SJCRH30 (cell line): ENCODE measurements at regions not wholly inside any gene's neighbourhood (a gene's known extent, or its start where the extent isn't known, plus 50 kb on each side); places are given as distances from the start of the nearest gene placed in this dataset.
"Not testable (repeated sequence)": the region's sequence is repeated elsewhere in the genome, so short reads cannot be mapped to it uniquely, and the experiment has no call there.

Source experiments
- DNase-seq, 2 experiments: peaks; one replicate each; pipeline ENCODE4 v3.0.0-alpha.2; 2015 to 2020
- H3K27ac ChIP-seq: fragments of 250-450 bp; sonication (Bioruptor Pico); 2 replicates; pipeline ENCODE4 v1.5.1; 2020; ENCODE audit warnings: mild to moderate bottlenecking, moderate library complexity
- H3K27me3 ChIP-seq: fragments of 250-450 bp; sonication (Bioruptor Pico); 2 replicates; pipeline ENCODE4 v1.5.1; 2020; ENCODE audit warnings: mild to moderate bottlenecking, moderate library complexity
- H3K36me3 ChIP-seq: fragments of 250-450 bp; sonication (Bioruptor Pico); 2 replicates; pipeline ENCODE4 v1.5.1; 2020; ENCODE audit warnings: mild to moderate bottlenecking, moderate library complexity
- H3K4me1 ChIP-seq: fragments of 250-450 bp; sonication (Bioruptor Pico); 2 replicates; pipeline ENCODE4 v1.5.1; 2020; ENCODE audit warnings: mild to moderate bottlenecking, moderate library complexity
- H3K4me3 ChIP-seq: fragments of 250-450 bp; sonication (Bioruptor Pico); 2 replicates; pipeline ENCODE4 v1.5.1; 2020; ENCODE audit warnings: mild to moderate bottlenecking, moderate library complexity
- H3K9me3 ChIP-seq: fragments of 250-450 bp; sonication (Bioruptor Pico); replicated peaks from 2 replicates; pipeline ENCODE4 v1.5.1; 2020; ENCODE audit warnings: mild to moderate bottlenecking, moderate library complexity

DNA sequence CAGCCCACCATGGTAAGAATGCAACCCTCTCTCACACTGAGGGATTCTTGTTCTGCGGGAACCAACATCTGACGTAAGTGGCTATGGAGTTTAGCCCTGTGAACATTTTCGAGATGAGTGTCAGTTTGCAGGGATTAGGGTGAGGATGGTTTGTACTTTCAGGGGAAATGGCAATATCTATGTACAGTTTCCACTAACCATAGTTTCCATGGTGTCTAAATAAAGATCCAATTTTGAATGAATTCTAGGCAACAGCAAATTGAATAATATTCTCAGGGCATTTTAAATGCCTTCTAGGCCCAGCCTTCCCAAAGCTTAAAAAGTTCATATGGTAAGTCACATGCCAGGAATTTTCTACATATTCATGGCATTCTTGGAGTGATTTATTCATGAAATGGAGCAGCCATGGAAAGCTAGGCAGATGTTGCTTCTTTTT, 105.4 kb upstream of the MMADHC start:
- Histone ChIP-seq H3K27ac (peak overlapping the region; percentile 55), H3K4me1 (peaks cover 18% of the 10 kb centered on the region), H3K27me3 (no peaks in the 10 kb centered on the region), H3K9me3 (0 out of 2 replicates have a peak, but pooled peaks cover 4% of the 10 kb centered on the region), H3K4me3 (no peak overlapping the region), H3K36me3 (no peaks in the 10 kb centered on the region)
- peak; percentile 44 to 64 for DNase-seq

GRCh38 chr2:149690825-149691224, 103.2 kb upstream of the MMADHC start:
- H3K4me1 ChIP-seq: peaks cover 18% of the 10 kb centered on the region
- no peaks in the 10 kb centered on the region for H3K27me3 ChIP-seq
- H3K27ac ChIP-seq: no peak overlapping the region
- no peaks in the 10 kb centered on the region for H3K36me3 ChIP-seq
- 0 out of 2 replicates have a peak, but pooled peaks cover 4% of the 10 kb centered on the region for H3K9me3 ChIP-seq
- H3K4me3 ChIP-seq: no peak overlapping the region
- no peak for DNase-seq

GRCh38 chr2:149687052-149687427, 99.5 kb upstream of the MMADHC start:
- Histone ChIP-seq H3K4me3 (no peak overlapping the region), H3K27me3 (no peaks in the 10 kb centered on the region), H3K36me3 (no peaks in the 10 kb centered on the region), H3K9me3 (no peaks in the 10 kb centered on the region), H3K4me1 (no peaks in the 10 kb centered on the region; the same call in 1 of the 2 replicates), H3K27ac (no peak overlapping the region)
- DNase-seq: no peak

DNA sequence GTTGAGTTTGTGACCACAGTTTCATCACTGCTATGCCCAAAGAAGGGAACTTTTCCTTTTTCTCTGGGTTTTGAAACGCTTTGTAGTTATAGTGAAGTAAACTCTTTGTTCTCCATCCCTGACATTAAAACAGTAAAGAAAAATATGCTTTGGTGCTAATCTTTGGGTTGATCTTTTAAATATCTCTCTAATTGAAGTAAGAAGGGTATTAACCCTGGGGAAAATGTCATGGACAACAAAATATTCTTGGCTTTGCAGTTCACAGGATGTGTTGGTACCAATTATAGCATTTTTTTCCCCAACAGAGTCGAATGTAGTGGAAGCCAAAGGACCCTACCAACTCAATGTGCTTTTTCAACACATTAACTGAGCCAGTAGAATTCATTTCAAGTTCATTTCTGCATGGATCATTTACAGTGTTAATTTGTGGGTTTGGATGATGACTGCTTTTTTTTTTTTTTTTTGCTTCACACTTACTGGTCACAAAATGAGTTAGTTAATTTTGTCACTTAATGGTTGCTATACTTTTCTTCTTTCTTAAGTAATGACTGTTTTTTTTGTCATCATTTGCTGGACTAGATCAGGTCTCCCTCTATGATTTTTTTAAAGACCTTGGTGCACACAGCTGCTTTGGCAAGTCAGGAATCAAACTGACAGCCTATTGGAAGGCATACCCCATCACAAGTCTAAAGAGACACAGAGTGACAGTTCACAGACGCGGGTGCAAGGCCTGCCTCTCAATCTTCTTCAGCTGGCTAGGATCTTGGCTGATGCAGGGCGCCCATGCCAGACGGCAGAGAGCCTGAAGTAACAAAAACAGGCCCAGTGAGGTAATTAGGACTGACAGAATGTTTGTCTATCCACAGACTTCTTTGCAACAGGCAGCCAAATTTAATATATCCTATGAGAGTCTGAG, 98.8 kb upstream of the MMADHC start:
- Histone ChIP-seq H3K4me1 (no peaks in the 10 kb centered on the region; the same call in 1 of the 2 replicates), H3K9me3 (no peaks in the 10 kb centered on the region), H3K36me3 (no peaks in the 10 kb centered on the region), H3K4me3 (no peak overlapping the region), H3K27me3 (no peaks in the 10 kb centered on the region), H3K27ac (no peak overlapping the region)
- DNase-seq: peak; percentile 9 to 32

DNA sequence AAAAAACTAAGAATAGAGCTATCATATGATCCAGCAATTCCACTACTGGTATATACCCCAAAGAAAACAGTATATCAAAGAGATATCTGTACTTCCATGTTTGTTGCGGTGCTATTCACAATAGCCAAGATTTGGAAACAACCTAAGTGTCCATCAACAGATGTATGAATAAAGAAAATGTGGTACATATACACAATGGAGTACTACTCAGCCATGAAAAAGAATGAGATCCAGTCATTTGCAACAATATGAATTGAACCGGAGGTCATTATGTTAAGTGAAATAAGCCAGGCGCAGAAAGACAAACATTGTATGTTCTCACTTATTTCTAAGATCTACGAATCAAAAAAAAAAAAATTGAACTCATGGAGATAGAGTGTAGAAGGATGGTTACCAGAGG, 97.8 kb upstream of the MMADHC start:
- H3K4me1 ChIP-seq, H3K9me3 ChIP-seq, H3K27me3 ChIP-seq, H3K4me3 ChIP-seq, H3K27ac ChIP-seq, H3K36me3 ChIP-seq, DNase-seq: not testable (repeated sequence)

GRCh38 chr2:149679286-149679685, 91.7 kb upstream of the MMADHC start:
- Histone ChIP-seq H3K4me3 (no peak overlapping the region), H3K27ac (no peak overlapping the region), H3K4me1 (no peaks in the 10 kb centered on the region), H3K36me3 (no peaks in the 10 kb centered on the region), H3K9me3 (no peaks in the 10 kb centered on the region), H3K27me3 (no peaks in the 10 kb centered on the region)
- DNase-seq: no peak

DNA sequence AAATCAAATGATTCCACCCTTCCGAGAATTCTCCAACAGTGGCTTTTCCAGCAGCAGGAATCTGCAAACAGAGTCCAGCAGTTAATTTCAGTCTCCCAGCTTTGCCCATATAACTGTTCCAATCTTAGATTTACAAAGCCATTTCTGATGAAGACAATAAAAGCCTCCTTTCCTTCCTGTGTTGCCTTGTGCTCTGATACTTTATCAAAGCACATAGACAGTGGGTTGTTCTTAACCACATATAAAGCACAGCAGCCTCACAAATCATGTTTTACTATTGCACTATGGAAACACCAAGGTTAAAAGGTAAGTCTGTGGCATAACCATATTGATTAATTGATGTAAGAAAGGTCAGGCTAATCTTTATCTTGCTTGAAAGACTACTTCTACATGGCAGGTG, 89.8 kb upstream of the MMADHC start:
- Histone ChIP-seq H3K9me3 (no peaks in the 10 kb centered on the region), H3K4me3 (no peak overlapping the region), H3K27ac (no peak overlapping the region), H3K27me3 (no peaks in the 10 kb centered on the region), H3K36me3 (no peaks in the 10 kb centered on the region), H3K4me1 (no peaks in the 10 kb centered on the region)
- DNase-seq: no peak

GRCh38 chr2:149670086-149670485, 82.5 kb upstream of the MMADHC start:
- no peaks in the 10 kb centered on the region for H3K36me3 ChIP-seq
- no peak overlapping the region for H3K27ac ChIP-seq
- DNase-seq: no peak
- peaks cover 7% of the 10 kb centered on the region; the same call in 1 of the 2 replicates for H3K4me1 ChIP-seq
- H3K9me3 ChIP-seq: no peaks in the 10 kb centered on the region
- no peak overlapping the region for H3K4me3 ChIP-seq
- no peaks in the 10 kb centered on the region for H3K27me3 ChIP-seq

GRCh38 chr2:149666809-149667320, 79.3 kb upstream of the MMADHC start:
- Histone ChIP-seq H3K9me3 (0 out of 2 replicates have a peak, but pooled peaks cover 3% of the 10 kb centered on the region), H3K4me1 (peaks cover 12% of the 10 kb centered on the region), H3K36me3 (no peaks in the 10 kb centered on the region), H3K27me3 (no peaks in the 10 kb centered on the region), H3K27ac (no peak overlapping the region), H3K4me3 (no peak overlapping the region)
- no peak for DNase-seq

DNA sequence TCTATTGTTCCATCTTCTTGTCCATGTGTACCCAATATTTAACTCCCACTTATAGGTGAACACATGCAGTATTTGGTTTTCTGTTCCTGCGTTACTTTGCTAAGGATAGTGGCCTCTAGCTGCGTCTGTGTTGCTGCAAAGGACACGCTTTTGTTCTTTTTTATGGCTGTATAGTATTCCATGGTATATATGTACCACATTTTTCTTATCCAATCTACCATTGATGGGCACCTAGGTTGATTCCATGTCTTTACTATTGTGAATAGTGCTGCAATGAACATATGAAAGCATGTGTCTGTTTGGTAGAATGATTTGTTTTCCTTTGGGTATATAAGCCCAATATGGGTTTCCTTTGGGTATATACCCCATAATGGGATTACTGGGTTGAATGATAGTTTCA, 77.3 kb upstream of the MMADHC start:
- Histone ChIP-seq H3K4me1 (peaks cover 19% of the 10 kb centered on the region), H3K27ac (no peak overlapping the region), H3K9me3 (0 out of 2 replicates have a peak, but pooled peaks cover 3% of the 10 kb centered on the region), H3K27me3 (no peaks in the 10 kb centered on the region), H3K4me3 (no peak overlapping the region), H3K36me3 (no peaks in the 10 kb centered on the region)
- no peak for DNase-seq

- H3K4me1 ChIP-seq: peaks cover 17% of the 10 kb centered on the region
- H3K27me3 ChIP-seq: no peaks in the 10 kb centered on the region
- no peaks in the 10 kb centered on the region for H3K36me3 ChIP-seq
- H3K4me3 ChIP-seq: no peak overlapping the region
- no peak for DNase-seq
- H3K9me3 ChIP-seq: 0 out of 2 replicates have a peak, but pooled peaks cover 3% of the 10 kb centered on the region
- no peak overlapping the region for H3K27ac ChIP-seq
These were observed 75.0 kb upstream of the MMADHC start for GRCh38 chr2:149662556-149662955.

DNA sequence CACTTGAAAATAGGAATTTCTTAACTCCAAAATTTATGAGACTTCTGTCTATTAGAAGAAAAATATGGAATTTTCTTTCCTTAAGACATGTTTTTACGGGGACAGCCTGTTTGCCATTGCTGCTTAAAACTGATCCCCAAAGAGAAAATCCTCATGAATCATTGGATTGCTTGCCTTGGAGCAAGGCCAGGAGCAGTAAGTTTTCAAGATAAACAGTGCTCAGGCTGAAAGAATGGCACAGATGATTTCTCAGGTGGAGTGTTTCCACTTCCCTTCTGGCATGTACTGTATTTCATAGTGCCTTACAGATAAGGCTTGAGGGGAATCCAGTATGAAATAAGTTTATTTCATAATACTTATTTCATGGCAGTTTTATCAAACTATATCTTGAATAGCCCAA, 74.3 kb upstream of the MMADHC start:
- H3K27me3 ChIP-seq: no peaks in the 10 kb centered on the region
- H3K36me3 ChIP-seq: no peaks in the 10 kb centered on the region
- 0 out of 2 replicates have a peak, but pooled peaks cover 3% of the 10 kb centered on the region for H3K9me3 ChIP-seq
- no peak overlapping the region for H3K4me3 ChIP-seq
- peaks cover 12% of the 10 kb centered on the region for H3K4me1 ChIP-seq
- H3K27ac ChIP-seq: no peak overlapping the region
- DNase-seq: peak; percentile 21 to 57

DNA sequence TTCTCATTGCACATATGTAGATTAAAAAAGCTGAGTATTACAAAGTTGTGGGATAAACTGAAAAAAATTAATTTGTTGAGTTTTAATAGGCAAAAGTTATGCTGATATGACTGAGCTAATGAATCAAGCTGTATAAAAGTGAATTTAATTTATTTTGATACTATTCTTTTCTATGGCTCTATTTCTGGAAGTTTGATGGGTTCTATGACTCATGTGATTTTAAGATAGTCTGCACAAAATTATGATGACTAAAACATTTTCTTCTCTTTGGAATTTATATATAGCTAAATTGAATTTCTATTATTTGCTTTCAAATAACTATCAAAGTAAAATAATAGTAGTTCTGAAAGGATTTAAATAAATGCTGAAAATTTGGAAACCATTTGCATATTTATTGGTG, 71.0 kb upstream of the MMADHC start:
- no peak overlapping the region for H3K4me3 ChIP-seq
- H3K36me3 ChIP-seq: no peaks in the 10 kb centered on the region
- DNase-seq: no peak
- 0 out of 2 replicates have a peak, but pooled peaks cover 5% of the 10 kb centered on the region for H3K9me3 ChIP-seq
- H3K27ac ChIP-seq: no peak overlapping the region
- H3K4me1 ChIP-seq: peaks cover 12% of the 10 kb centered on the region
- H3K27me3 ChIP-seq: no peaks in the 10 kb centered on the region

DNA sequence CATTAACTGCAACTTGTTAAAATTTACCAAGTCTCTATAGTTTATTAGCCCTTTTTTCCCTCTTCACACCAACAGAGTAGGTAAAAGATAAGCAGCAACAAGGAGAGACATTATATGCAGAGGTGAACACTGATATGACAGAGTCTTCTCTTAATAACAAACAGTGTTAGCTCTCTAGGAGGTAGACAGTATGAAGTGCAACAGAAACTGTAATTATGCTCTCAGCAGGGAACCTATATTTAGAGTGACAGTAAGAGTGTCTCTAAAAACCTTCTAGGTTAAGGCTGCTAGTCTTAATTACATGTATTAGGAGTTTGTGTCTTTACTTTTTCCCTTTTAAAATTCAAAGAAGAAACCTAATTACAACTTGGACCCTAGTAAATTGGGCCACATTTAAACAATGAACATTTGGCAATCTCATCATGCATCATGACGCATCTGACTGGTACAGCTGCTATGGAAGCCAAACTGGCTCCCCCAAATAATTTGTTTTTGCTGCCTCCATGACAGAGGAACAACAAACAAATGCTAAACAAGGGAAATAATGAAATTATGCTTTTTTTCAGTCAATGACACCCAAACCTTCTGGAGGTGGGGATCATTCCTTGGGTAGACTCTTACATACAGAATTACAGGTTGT, 69.9 kb upstream of the MMADHC start:
- Histone ChIP-seq H3K4me1 (peaks cover 12% of the 10 kb centered on the region), H3K27me3 (no peaks in the 10 kb centered on the region), H3K4me3 (no peak overlapping the region), H3K9me3 (0 out of 2 replicates have a peak, but pooled peaks cover 5% of the 10 kb centered on the region), H3K27ac (no peak overlapping the region), H3K36me3 (no peaks in the 10 kb centered on the region)
- DNase-seq: no peak

GRCh38 chr2:149656996-149657395, 69.4 kb upstream of the MMADHC start:
- Histone ChIP-seq H3K4me1 (peaks cover 9% of the 10 kb centered on the region), H3K4me3 (no peak overlapping the region), H3K9me3 (0 out of 2 replicates have a peak, but pooled peaks cover 5% of the 10 kb centered on the region), H3K27me3 (no peaks in the 10 kb centered on the region), H3K27ac (no peak overlapping the region), H3K36me3 (no peaks in the 10 kb centered on the region)
- no peak for DNase-seq
